BE2C (cell line): ENCODE measurements at regions not wholly inside any gene's neighbourhood (a gene's known extent, or its start where the extent isn't known, plus 50 kb on each side); places are given as distances from the start of the nearest gene placed in this dataset.

Source experiments
- DNase-seq: peaks from one replicate; pipeline ENCODE4 v3.0.0-alpha.2; 2020
- H3K27me3 ChIP-seq: fragments of 250-450 bp; sonication (Bioruptor Pico); 2 replicates; pipeline ENCODE4 v1.5.1; 2020; ENCODE audit warnings: mild to moderate bottlenecking
- H3K36me3 ChIP-seq: fragments of 250-450 bp; sonication (Bioruptor Pico); 2 replicates; pipeline ENCODE4 v1.5.1; 2020; ENCODE audit warnings: mild to moderate bottlenecking
- H3K4me1 ChIP-seq: fragments of 250-450 bp; sonication (Bioruptor Pico); 2 replicates; pipeline ENCODE4 v1.5.1; 2020
- H3K4me3 ChIP-seq: 2 replicates; pipeline ENCODE4 v1.5.1; 2011; ENCODE audit warnings: low read depth, low read length
- H3K9me3 ChIP-seq: fragments of 250-450 bp; sonication (Bioruptor Pico); 2 replicates; pipeline ENCODE4 v1.5.1; 2020
- CTCF ChIP-seq: IDR thresholded peaks from 2 replicates; pipeline ENCODE4 v1.5.1; 2012; ENCODE audit warnings: mild to moderate bottlenecking, low read depth, low read length

- TF ChIP-seq CTCF, result no peak
- DNase-seq, result no peak
- Histone ChIP-seq H3K4me3 (no peak overlapping the region), H3K36me3 (no peaks in the 10 kb centered on the region), H3K4me1 (no peaks in the 10 kb centered on the region), H3K9me3 (no peaks in the 10 kb centered on the region), H3K27me3 (no peaks in the 10 kb centered on the region)
These were observed 232.6 kb downstream of the SOD2 start for GRCh38 chr6:159460476-159460875.

DNA sequence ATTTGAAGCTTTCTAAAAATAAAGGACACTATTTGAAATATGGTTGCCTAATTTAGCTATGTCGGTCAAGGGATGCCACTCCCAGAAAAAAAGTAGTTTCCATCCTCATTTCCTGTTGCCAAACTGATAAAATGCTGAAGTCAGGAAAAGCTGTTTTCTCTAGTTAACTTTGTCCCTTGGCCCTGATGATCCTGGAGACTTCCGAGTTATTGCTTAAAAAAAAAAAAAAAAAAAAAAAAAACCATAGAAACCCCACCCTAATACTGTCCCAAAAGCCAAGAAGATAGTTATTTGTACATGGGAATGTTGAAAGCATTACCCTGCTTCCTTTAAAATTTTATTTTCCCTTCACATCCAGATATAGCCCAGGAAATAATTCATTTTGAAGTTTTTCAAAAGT is 236.7 kb downstream of the SOD2 start:
- no peaks in the 10 kb centered on the region; the same call in 1 of the 2 replicates for H3K27me3 ChIP-seq
- no peak overlapping the region for H3K4me3 ChIP-seq
- no peaks in the 10 kb centered on the region for H3K36me3 ChIP-seq
- H3K9me3 ChIP-seq, result no peaks in the 10 kb centered on the region
- no peak for TF ChIP-seq CTCF
- H3K4me1 ChIP-seq, result no peaks in the 10 kb centered on the region
- no peak for DNase-seq

- H3K9me3 ChIP-seq, result no peaks in the 10 kb centered on the region
- H3K4me3 ChIP-seq, result no peak overlapping the region
- H3K27me3 ChIP-seq, result no peaks in the 10 kb centered on the region; the same call in 1 of the 2 replicates
- H3K36me3 ChIP-seq, result no peaks in the 10 kb centered on the region
- no peak for TF ChIP-seq CTCF
- no peak for DNase-seq
- no peaks in the 10 kb centered on the region for H3K4me1 ChIP-seq
These were observed 237.3 kb downstream of the SOD2 start for GRCh38 chr6:159455700-159456274.

DNA sequence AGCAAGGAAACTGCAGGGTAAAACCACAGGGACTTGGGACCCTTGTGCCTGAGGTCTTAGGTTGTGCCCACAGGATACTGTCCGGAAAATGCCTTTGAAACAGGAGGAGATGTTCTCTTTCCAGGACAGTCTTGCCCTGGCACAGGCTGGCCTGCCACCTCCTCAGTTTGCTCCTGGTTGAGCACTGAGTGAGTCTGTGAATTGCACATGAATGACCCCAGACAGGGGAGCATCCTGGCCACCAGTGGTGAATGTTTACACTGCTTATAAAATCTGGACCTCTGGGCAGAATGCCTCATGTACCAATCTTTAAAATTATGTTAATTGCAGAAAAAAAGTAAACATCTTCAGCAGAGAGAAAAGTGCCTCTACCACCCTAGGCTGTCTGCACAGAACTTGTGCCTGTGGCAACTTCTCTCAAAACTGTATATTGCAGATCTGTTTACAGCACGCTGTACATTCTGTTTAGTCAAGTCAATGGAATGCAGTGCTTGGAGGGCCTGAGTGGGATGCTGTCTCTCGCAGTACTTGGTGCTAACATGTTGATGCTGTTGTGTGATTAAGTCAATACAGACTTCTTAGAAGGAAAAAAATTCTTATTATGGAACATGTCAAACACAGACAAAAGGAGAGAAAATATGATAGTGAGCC is 242.1 kb downstream of the SOD2 start:
- Histone ChIP-seq H3K27me3 (no peaks in the 10 kb centered on the region; the same call in 1 of the 2 replicates), H3K36me3 (no peaks in the 10 kb centered on the region), H3K9me3 (no peaks in the 10 kb centered on the region), H3K4me3 (no peak overlapping the region), H3K4me1 (no peaks in the 10 kb centered on the region)
- DNase-seq, result no peak
- no peak for TF ChIP-seq CTCF

DNA sequence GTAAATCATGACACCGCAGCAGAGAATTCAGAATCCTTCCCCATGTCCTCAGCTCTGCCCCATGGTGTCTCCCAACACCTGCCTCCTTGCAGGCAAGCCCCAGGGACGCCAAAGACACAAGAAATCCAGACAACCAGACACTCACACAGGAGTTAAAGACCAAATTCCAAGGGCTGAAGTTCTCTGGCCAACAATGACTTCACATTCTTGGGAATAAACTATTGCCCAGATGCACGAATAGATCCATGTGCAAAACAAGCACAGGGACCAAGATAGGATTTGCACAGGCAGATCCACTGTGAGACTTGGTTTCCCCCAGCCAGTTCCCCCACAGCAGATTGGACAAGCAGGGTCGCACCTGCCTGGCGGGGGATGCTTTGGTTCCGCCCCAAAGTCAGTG is 246.7 kb downstream of the SOD2 start:
- Histone ChIP-seq H3K4me1 (no peaks in the 10 kb centered on the region), H3K9me3 (no peaks in the 10 kb centered on the region), H3K36me3 (no peaks in the 10 kb centered on the region), H3K27me3 (peaks cover 16% of the 10 kb centered on the region), H3K4me3 (no peak overlapping the region)
- TF ChIP-seq CTCF, result no peak
- DNase-seq, result no peak

GRCh38 chr6:159445351-159445750 is 247.7 kb downstream of the SOD2 start:
- H3K27me3 ChIP-seq, result peaks cover 16% of the 10 kb centered on the region
- H3K36me3 ChIP-seq, result no peaks in the 10 kb centered on the region
- no peak for TF ChIP-seq CTCF
- no peaks in the 10 kb centered on the region for H3K4me1 ChIP-seq
- no peak for DNase-seq
- H3K9me3 ChIP-seq, result no peaks in the 10 kb centered on the region
- H3K4me3 ChIP-seq, result no peak overlapping the region
